Mesothelial cell of epicardium (in vitro differentiated cells): ENCODE measurements at regions not wholly inside any gene's neighbourhood (a gene's known extent, or its start where the extent isn't known, plus 50 kb on each side); places are given as distances from the start of the nearest gene placed in this dataset.

ENCODE experiments used
- DNase-seq, 2 experiments: peaks; one replicate each; pipeline ENCODE4 v3.0.0; 2021; ENCODE audit warnings: low spot score in 2 of 2; ENCODE audit not compliant: unreplicated experiment in 2 of 2
- H3K27ac Mint-ChIP-seq: 2 replicates; pipeline ENCODE4 v1.8.0; 2021; ENCODE audit warnings: mixed read lengths
- H3K27me3 Mint-ChIP-seq: 2 replicates; pipeline ENCODE4 v1.8.0; 2021; ENCODE audit warnings: low read depth, mixed read lengths
- H3K36me3 Mint-ChIP-seq: 2 replicates; pipeline ENCODE4 v1.8.0; 2021; ENCODE audit warnings: mixed read lengths
- H3K4me1 Mint-ChIP-seq: 2 replicates; pipeline ENCODE4 v1.8.0; 2021; ENCODE audit warnings: mixed read lengths
- H3K4me3 Mint-ChIP-seq: 2 replicates; pipeline ENCODE4 v1.8.0; 2021; ENCODE audit warnings: mild to moderate bottlenecking, moderate library complexity, mixed read lengths
- H3K9me3 Mint-ChIP-seq: 2 replicates; pipeline ENCODE4 v1.8.0; 2021; ENCODE audit warnings: mixed read lengths
- TF ChIP-seq, protein P1 (sequence below): fragments of 200-600 bp; sonication (generic); IDR thresholded peaks from one replicate; pipeline ENCODE4 v1.5.0; 2021; ENCODE audit warnings: antibody characterized with exemption; ENCODE audit not compliant: unreplicated experiment

- no peak for DNase-seq
- no peaks in the 10 kb centered on the region for H3K27me3 Mint-ChIP-seq
- TF ChIP-seq, protein P1, sequence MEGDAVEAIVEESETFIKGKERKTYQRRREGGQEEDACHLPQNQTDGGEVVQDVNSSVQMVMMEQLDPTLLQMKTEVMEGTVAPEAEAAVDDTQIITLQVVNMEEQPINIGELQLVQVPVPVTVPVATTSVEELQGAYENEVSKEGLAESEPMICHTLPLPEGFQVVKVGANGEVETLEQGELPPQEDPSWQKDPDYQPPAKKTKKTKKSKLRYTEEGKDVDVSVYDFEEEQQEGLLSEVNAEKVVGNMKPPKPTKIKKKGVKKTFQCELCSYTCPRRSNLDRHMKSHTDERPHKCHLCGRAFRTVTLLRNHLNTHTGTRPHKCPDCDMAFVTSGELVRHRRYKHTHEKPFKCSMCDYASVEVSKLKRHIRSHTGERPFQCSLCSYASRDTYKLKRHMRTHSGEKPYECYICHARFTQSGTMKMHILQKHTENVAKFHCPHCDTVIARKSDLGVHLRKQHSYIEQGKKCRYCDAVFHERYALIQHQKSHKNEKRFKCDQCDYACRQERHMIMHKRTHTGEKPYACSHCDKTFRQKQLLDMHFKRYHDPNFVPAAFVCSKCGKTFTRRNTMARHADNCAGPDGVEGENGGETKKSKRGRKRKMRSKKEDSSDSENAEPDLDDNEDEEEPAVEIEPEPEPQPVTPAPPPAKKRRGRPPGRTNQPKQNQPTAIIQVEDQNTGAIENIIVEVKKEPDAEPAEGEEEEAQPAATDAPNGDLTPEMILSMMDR: no peak
- H3K9me3 Mint-ChIP-seq: peaks cover 50% of the 10 kb centered on the region
- no peak overlapping the region for H3K4me3 Mint-ChIP-seq
- no peaks in the 10 kb centered on the region for H3K4me1 Mint-ChIP-seq
- H3K36me3 Mint-ChIP-seq: no peaks in the 10 kb centered on the region
- no peak overlapping the region for H3K27ac Mint-ChIP-seq
Measured at GRCh38 chr3:88785841-88786240, 321.6 kb upstream of the EPHA3 start.

DNA sequence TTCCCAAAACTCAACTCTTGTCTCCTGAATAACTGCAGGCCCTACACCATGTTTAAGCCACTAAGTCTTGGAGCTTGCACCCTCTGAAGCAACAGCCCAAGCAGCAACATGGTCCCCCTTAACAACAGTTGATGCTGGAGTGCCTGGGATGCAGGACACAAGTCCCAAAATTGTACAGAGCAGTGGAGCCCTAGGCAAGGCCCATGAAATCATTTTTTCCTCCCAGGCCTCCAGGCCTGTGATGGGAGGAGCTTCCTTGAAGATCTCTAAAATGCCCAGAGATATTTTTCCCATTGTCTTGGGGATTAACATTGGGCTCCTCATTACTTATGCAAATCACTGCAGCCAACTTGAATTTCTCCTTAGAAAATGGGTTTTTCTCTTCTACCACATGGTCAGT lies 311.9 kb upstream of the EPHA3 start:
- Mint-ChIP-seq H3K9me3 (peaks cover 68% of the 10 kb centered on the region), H3K36me3 (peaks cover 7% of the 10 kb centered on the region), H3K4me3 (no peak overlapping the region), H3K27me3 (no peaks in the 10 kb centered on the region), H3K27ac (no peak overlapping the region), H3K4me1 (no peaks in the 10 kb centered on the region)
- no peak for DNase-seq
- TF ChIP-seq, protein P1: no peak

GRCh38 chr3:88807491-88808105 lies 299.8 kb upstream of the EPHA3 start:
- Mint-ChIP-seq H3K36me3 (no peaks in the 10 kb centered on the region), H3K4me3 (no peak overlapping the region), H3K27me3 (no peaks in the 10 kb centered on the region), H3K9me3 (no peaks in the 10 kb centered on the region), H3K4me1 (peaks cover 19% of the 10 kb centered on the region), H3K27ac (no peak overlapping the region)
- DNase-seq: no peak
- TF ChIP-seq, protein P1: no peak

DNA sequence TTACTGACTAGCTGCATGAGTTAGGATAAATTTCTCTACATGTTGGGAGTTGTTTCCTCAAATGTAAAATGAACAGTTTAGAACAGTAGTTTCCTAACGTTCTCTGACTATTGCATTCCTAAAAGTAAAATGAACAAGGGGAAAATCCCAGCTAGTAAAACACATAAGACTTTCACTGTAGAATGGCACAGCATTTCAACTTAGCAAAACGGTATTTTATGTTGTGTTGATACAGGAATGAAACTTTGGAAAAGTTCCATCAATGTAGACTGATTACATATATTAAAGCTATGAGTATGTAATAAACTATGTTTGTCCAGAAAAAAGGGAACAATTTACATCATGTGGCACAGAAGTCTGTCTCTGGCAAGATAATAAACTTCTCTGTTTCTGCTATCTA lies 297.4 kb upstream of the EPHA3 start:
- no peak for DNase-seq
- Mint-ChIP-seq H3K9me3 (no peaks in the 10 kb centered on the region), H3K36me3 (no peaks in the 10 kb centered on the region), H3K27me3 (no peaks in the 10 kb centered on the region), H3K4me1 (peaks cover 19% of the 10 kb centered on the region), H3K4me3 (no peak overlapping the region), H3K27ac (peak overlapping the region; percentile 34)
- TF ChIP-seq, protein P1: no peak

- no peak for DNase-seq
- Mint-ChIP-seq H3K36me3 (no peaks in the 10 kb centered on the region), H3K4me1 (peaks cover 19% of the 10 kb centered on the region), H3K4me3 (no peak overlapping the region), H3K9me3 (no peaks in the 10 kb centered on the region), H3K27ac (no peak overlapping the region), H3K27me3 (no peaks in the 10 kb centered on the region)
- TF ChIP-seq, protein P1: no peak
Measured at GRCh38 chr3:88810455-88810854, 297.0 kb upstream of the EPHA3 start.

- Mint-ChIP-seq H3K36me3 (no peaks in the 10 kb centered on the region), H3K4me3 (no peak overlapping the region), H3K27me3 (no peaks in the 10 kb centered on the region), H3K4me1 (peaks cover 21% of the 10 kb centered on the region), H3K9me3 (no peaks in the 10 kb centered on the region), H3K27ac (no peak overlapping the region)
- TF ChIP-seq, protein P1: no peak
- DNase-seq: no peak
Measured at GRCh38 chr3:88811096-88811495, 296.3 kb upstream of the EPHA3 start.
